NCI-H1105 (cell line): ENCODE measurements at regions not wholly inside any gene's neighbourhood (a gene's known extent, or its start where the extent isn't known, plus 50 kb on each side); places are given as distances from the start of the nearest gene placed in this dataset.
A peak's percentile ranks its signal among the peaks of the same experiment; 100 is the strongest.

Source experiments
- DNase-seq: peaks from one replicate; lab custom pipeline; 2025; lab: John Stamatoyannopoulos, UW

DNA sequence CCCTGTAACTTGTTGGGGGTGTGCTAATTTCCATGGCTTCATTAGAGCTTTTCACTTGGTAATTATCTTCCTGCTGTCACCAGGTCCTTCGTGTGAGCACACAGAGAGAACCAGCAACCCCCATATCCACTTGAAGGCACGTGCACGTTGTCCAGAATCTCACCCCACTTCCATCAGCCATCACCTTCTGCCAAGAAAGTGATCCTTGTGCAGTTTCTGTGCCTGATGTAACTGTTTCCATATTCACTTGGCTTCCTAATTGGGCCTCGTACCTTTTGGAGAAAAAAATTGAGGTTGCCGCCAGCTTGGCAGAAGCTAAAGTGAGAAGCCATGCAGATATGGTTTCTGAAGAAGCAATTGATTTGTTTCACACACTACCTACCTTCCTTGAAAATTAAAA is 153.7 kb upstream of the TSHZ2 start:
- no peak for DNase-seq

DNA sequence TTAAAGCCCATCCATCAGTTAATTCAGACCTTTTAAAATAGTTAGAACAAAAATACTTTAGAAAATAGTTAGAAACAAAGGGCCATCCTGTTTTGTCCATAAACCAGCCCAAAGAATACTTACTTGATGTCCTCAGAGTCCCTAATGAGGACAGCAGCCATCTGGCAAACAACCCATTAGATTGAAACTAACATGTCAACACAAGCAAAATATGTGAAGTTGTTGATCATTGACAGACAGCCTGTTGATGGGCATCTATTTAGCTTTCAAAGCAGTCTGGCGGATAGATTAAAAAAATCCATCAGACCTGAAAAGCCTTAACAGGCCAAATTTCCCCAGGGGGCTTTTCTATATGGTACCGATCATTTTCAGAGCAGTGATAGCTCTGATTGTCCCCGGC is 154.2 kb upstream of the TSHZ2 start:
- no peak for DNase-seq

DNA sequence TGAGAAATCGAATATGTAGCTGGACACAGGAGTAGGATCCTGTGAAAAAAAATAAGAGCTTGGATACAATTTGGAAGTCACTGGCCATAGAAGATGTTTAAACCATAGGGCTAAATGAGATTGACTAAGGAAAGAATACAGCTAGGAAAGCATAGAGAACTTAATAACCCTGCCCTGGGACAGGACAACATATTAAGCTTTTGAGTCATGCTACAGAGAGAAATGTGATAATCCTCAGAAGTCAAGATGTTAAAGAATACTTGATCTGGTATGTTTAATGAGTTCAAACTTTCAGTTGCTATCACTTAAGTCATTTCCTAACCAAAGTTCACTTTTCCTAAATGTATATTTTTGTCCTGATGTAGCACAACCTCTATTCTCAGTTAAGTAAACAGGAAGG is 154.6 kb upstream of the TSHZ2 start:
- DNase-seq, result no peak

DNA sequence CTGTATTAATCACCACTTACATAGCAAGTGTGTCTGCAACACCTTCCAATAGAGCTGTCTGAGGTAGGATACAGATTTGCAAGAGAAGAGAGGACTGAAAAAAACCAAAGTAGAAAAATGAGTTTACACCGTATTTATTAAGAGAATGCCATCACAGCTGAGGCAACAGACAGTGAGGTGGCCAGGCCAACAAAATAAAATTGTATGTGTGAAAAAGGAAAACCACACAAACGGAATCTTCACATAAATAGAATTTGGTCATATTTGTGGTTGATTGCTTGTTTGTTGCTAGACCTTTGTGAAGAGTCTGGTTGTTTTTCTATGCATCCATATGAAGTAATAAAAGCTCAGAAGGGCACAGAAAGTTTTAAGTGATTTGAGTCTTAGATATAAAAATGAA is 157.8 kb upstream of the TSHZ2 start:
- no peak for DNase-seq

DNA sequence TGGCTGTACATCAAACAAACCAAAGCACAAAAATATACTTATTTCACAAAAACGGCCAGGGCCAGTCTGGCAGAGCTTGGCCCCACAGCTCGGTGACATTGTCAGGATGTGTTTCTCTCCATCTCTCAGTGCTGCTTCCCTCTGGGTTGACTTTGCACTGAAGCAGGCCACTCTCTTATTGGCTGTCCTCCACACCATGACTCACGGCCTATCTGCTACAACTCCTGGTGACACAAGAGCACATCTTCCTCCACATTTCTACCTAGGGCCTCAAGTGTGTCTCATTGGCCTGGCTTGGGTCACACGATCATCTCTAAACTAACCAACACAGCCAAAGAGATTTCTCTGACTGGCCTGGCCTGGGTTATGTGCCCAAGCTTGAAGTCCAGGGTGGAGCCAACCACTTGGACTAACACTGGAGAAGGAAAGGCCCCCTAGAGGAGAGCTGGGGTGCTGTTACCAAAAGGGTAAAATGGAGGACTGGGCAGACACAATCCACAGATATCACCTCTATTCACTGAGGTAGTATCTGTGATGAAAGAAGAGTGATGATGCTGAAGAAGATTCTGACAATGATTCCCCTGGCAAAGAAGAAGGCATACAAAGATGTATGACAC is 159.8 kb upstream of the TSHZ2 start:
- no peak for DNase-seq

DNA sequence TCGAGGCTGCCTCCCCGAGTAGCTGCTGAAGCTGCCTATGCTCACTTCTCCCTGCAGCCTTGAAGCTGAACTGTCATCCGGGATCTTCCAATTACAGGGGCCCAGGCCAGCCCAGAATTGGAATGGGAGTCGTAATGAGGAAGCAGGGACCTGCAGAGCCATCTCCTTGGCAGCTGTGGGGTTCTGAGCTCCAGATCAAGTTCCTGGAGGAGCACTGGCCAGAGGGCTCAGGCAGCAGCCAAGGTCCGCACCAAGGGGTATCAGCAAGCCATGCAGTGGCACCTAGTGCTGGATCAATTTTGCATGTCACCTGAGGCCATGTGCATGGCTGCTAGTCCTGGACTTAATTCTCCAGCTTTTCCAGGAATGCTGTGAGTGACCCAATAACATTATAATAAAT is 163.2 kb upstream of the TSHZ2 start:
- DNase-seq, result no peak

DNA sequence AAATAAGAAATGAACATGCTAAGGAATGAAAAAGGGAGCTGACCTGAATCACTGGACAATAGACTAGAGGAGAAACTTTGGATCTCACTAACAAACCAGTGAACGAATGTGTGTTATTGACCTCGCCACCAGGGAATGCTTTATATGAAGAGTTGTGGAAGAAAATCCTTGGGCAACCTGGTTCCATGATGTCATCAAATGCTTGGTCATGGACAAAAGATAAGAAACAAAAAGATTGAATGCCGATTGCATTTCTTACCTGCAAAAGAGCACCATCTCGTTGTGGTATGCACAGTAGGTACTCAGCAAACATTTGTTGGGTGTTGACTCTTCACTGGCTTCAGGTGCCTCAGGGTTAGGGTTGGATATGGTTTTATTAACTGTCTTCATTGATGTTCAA is 165.2 kb upstream of the TSHZ2 start:
- no peak for DNase-seq

DNA sequence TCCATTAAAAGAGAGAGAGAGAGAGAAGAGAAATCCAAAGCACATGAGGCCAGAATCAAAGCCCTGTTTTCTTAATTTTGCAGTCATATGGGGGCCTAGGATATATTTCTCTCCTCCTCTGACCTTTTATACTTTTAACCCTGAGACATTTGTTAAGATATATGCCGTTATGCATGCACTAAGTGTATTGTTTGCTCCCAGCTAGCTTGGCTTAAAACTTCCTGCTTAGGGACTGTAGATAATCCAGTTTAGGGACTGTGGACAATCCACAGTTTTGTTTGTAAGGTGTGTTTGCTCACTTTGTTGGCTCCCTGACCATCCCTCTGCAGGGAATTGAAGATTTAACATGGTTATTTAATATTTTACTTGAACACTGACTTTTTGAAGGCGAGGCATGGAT is 166.3 kb upstream of the TSHZ2 start:
- no peak for DNase-seq

DNA sequence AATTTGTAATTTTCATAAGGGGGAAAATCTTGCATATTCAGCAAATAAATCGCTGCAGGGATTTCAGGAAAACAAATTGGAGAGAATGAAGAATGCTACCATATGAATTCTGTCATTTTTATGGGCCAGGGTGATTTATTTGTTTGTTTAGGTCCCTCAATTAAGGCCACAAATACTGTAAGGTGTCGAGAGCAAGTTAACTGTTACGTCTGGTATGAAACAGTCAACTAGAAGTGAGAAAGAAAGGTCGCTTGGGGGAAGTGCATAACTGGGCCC is 166.9 kb upstream of the TSHZ2 start:
- no peak for DNase-seq

DNA sequence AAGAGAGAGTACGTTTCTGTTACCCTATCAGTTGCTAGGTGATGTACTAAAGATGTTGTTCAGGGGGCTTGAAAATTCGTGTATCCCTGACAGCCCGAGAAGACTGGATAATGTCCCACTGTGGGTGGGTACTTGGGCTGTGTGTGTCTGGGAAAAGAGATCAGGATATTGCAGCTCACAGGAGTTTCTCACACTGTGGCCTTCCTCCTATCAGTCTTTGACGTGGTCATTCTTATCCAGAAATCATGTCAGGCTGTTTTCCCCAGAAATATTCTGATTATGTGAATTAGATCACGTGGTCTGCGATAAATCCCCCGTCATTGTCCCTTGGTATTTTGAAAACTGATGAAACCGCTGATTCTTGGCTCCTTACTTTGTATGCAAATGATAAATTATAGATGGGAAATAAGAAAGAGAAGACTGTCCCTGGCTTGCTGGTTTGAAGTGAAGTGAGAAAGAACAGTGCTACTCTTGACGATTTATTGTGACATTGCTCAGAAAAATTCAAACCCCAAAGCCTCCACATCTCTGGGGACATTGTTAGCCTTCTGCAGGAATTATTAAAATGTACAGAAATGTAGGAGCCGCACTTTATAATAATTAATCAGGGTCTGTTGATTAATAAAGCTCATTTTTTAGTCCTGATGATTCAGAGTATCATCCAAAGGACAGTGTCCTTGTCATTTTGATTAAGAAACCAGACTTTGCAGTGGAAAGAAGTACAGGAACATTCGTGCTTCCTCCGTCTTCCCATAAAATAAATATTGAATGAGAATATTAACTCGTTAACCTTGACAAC is 167.5 kb upstream of the TSHZ2 start:
- no peak for DNase-seq

DNA sequence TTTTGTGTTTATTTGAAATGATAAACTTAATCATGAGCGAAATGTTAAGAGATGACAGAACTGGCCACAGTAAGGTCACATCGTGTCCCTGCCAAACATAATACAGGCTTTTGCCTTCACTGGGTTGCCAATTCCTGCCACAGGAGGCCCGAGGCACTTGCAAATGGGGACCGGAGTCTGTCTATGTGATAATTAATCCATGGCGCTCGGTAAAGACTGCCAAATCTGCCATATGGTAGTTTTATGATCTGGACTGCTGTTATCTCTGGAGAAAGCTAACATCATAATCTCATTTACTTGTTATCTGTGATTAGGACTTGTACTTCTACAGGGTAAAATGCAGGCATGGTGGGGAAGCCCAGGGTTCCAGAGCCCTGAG is 170.5 kb upstream of the TSHZ2 start:
- no peak for DNase-seq

DNA sequence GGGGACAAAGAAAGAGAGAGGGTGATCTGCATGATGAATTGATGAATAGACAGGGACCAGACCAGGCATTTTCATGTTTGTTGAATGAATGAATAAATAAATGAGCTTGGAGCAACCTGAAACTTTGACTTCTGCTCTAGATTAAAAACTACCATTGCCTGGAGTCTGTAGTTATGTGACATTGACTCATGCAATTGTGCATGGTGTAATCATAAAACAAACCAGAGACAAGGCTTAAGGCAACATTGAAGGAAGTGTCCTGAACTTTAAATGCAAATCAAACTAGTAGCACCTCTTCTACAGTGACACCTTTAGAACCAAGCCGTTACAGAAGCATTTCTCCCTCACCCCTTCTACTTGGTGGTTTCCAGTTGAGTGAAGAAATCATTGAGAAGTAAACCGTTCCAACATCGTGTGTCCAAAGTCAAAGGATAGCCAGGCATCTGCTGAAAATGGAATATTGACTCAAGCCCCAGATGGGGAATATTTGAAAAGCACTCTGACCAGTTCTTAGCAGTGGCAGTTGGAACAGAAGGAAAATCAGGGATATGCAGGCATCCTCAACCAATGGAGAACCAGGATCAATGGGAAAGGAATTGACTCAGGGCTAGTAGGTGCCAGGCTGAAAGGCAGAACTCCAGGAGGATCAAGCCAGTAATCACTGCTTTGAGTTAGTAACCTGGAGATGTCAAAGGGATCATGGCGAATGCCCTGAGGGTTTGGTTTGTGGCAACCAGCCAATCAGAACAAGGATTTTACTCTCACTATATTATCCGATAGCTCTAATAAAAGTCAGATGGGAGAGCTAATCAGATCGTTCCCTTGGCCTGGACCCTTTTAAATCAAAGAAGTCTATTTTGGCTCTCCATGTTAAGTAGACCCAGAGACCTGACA is 171.2 kb upstream of the TSHZ2 start:
- DNase-seq, result no peak

DNA sequence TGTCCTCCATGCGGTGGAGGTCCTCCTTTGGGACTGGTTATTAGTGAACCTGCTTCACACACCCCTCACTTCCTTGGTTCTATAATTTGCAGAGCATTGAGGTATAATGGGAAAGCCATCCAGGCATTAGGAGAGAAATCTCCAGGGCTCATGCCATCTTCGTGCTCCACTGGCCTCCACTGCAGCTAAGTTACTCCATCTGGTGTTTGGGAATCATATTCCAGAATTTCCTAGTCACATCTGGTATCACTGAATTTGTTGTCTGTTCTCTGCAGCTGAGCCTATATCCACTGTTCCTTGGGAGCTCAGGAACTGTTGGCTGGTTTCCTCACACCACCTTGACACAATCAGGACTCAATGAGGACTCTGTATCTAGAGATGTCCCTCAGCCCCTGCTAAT is 173.0 kb upstream of the TSHZ2 start:
- no peak for DNase-seq

DNA sequence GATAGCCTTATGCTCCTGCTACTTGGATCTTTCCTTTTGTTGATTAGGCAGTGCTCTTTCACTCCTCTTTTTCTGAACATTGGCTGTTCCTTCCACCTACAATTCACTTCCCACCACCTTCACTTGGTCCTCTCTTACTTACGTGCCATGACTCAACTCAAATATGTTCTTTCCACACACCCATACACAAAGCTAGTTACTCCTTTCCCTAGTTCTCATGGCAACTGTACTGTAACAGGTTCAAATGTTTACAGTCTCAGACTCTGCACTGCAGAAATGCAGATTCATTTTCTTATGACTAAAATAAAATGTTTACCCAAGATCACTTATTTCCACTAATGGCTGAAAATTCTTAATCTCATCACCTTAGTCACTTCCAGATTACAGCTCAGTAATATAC is 174.0 kb upstream of the TSHZ2 start:
- no peak for DNase-seq

DNA sequence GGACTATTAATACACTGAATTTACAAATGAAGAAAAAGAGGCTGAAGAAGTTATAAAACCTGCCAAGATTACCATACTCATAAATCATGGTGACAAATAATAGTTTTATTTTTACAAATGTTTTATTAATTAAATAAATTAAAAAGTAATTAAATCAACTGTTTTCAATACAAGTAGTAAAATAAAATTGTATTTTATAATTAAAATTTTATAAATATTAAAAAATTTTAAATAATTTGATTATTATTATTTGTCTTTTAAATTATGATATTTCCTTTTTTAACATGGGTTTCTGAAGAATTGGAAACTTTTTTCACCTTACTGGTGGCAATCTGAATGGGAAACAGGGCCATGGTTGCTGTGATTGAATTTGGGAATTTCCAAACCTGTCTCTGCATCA is 177.3 kb upstream of the TSHZ2 start:
- no peak for DNase-seq

DNA sequence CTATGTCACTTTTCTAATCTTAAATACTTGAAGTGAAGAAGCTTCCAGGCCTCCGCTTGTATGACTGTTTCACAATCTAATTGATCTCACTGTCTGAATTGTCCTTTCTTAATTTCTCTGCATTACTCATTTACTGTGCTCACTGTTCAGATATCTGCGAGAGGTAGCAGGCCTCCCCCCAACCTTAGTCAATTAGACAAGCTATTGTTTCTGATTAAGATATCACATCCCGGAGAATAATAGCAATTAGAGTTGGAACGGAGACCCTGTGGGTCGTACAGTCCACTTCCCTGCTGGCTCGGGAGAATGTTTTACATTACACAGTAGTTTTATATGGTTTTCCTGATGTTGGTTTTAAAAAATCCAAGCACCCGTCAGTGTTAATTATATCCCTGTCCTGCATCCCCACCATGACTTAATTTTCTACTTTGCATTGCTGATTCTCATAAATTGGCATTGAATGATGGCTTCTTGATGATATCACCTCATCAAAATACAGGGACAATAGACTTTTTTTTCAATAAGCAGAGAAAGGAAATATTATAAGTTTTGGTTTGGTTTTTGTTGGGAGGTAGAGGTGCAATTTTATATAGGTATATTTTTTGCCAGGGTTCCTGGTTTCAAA is 178.7 kb upstream of the TSHZ2 start:
- DNase-seq, result no peak

DNA sequence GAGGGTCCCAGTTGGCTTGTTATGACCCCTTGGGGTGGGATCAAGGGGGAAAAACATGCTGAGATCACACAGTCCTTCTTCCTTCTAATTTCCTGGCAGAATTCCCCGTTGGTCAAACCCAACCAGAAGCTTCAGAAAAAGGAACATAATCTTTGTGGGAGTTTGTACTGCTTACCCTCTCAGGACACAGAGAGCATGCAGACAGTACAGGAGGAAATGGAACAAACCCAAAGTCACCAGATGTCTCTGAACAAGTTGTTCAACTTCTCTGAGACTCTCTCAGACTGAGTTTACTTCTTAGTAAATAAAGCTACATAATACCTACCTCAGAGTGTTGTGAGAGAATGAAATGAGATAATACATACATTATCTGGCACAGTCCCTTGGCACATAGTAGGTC is 181.1 kb upstream of the TSHZ2 start:
- no peak for DNase-seq

DNA sequence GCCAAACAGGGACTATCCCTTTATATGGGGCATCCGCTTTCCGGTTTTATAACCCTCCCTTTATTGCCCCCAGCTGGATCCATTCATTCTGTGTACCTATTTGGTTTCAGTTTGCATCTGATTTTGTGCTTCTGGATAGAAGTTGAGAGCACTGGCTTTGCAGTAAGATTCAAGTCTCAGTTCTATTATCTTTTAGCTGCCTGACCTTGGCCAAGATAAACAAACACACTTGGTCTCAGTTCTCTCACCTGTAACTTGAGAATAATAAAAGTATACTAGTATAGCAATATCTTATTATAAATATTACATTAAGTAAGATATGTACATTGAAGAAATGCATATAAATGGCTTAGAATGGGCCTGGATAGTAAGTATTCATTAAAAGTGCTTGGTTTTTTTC is 182.4 kb upstream of the TSHZ2 start:
- no peak for DNase-seq

DNA sequence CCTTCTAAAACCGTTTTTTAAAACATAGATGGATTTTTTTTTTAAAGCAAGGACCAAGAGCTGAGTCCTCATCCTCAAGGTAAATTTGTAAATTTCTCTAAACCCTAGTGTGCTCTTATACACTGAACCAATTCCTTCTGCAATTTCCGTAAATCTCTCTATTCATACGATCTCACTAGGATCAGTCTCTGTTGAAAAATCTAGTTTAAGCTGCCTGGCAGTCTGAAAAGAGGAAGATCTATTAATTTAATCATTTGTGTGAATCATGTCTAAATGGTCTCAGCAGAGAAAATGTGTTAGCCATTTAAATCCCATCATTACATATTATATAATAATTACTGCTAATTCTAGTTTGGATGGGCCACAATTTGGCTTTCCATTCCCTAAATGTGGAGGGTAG is 184.2 kb upstream of the TSHZ2 start:
- no peak for DNase-seq

DNA sequence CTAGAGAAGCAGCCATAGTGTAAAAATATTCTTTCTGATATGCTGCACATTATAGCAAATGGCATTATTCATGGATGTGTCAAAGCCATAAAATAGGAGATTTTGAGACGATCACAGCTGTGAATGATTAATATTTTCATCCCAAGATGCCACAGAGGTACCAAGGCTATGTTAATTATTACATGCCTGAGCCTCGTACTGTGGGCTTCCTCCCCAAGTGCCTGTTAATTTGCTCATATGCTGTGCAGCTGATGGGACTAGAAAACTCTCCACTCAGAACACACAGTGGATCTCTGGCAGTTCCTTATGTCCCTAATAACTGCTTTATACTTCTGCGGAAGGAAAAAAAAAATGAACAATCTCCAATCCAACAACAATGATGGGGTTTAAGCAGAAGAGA is 184.9 kb upstream of the TSHZ2 start:
- no peak for DNase-seq

DNA sequence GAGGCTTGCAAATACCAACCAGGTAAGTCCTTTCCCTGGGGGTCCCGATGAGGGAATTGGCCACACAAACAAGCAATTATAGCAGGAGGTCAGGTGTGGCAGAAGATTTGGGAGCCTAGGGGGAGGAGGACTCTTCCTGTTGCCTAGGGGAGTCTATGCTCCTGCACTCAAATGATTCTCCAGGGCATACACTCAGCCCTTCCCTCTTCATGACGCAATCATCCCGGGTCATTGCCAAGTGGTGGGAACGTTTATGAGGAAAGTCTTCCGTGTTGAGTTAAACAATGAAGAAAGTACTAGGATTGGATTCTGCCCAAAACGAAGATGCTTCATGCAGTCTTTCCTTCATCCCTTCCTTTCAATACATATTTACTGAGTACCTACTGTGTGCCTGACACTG is 186.5 kb upstream of the TSHZ2 start:
- DNase-seq, result no peak

DNA sequence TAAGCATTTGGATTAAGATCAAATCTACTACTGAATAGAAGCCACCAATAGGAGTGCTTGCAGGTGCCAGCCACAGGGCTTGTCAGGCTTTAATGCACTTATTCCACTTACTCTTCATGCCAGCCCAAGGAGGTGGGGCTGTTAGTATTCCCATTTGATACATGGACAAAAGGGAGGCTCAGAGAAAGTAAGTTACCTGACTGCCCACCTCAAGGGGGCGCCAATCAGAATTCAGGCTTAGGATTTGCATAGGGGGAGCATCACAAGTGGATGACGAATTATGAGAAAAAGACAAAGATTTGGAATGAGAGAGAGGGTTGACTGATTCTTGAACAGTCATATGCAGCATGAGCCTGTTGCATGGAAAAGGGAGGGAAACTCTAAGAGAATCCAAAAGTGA is 188.4 kb upstream of the TSHZ2 start:
- peak; percentile 8 for DNase-seq

DNA sequence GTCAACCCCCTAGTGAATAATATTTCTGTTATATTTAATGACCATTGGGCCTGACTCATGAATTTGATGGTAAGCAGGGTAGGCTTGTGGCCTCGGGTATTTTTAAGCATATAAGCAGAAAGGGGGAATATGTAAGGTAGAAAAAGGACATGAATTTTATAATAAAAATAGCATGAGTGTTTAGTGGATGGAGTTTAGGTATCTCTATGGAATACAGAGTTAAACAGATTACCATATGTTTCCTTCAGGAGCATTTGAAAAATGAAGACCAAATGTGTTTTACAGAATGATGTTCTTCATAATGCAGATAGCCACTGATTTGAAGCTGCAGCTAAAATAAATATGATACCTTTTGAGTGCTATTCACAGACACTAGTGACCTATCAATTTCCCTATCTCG is 191.7 kb upstream of the TSHZ2 start:
- no peak for DNase-seq
